GM10266 (cell line): ENCODE measurements at regions not wholly inside any gene's neighbourhood (a gene's known extent, or its start where the extent isn't known, plus 50 kb on each side); places are given as distances from the start of the nearest gene placed in this dataset.

Source experiments
- DNase-seq: peaks from one replicate; pipeline ENCODE4 v3.0.0; 2012; ENCODE audit errors: extremely low spot score
- TF ChIP-seq, protein P1 (sequence below): IDR thresholded peaks from 2 replicates; pipeline ENCODE4 v1.5.1; 2012; ENCODE audit warnings: mild to moderate bottlenecking, low read depth; ENCODE audit not compliant: control insufficient read depth, insufficient read depth; ENCODE audit errors: missing control alignments

DNA sequence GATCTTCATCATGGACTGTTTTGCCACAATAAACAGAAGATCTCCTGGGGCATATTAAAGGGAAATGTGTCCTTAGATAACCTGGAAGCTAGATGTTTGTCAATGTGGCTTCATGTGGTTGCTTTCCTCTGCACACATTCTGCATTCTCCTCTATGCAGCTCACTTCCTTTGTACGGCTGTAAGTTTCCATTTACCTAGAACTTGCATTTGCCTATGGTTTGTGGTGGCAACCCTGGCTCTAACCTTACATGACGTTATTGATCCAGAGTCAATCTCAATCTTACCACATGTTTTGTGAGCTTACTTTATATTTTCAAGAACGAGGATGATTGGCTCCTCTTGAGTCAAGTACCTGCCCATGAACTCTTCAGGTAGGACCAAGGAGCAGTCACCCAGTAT, 863.1 kb downstream of the MAFB start:
- DNase-seq = peak; percentile 17

DNA sequence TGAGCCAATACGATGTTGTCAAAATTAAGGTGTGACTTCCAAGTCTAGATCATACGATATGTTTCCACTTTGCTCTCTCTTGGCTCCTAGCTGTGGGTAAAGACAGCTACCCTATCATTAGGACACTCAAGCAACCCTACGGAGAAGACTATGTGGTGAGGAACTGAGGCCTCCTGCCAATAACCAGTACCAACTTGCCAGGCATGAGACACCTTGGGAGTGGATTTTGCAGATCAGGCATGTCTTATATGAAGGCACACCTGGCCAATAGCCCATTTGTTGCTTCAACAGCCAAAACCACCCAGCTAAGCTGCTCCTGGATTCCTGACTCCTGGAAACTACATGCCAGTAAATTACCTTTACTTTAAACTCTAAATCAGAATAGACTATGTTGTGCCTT, 863.4 kb downstream of the DHX35 start:
- TF ChIP-seq, protein P1, sequence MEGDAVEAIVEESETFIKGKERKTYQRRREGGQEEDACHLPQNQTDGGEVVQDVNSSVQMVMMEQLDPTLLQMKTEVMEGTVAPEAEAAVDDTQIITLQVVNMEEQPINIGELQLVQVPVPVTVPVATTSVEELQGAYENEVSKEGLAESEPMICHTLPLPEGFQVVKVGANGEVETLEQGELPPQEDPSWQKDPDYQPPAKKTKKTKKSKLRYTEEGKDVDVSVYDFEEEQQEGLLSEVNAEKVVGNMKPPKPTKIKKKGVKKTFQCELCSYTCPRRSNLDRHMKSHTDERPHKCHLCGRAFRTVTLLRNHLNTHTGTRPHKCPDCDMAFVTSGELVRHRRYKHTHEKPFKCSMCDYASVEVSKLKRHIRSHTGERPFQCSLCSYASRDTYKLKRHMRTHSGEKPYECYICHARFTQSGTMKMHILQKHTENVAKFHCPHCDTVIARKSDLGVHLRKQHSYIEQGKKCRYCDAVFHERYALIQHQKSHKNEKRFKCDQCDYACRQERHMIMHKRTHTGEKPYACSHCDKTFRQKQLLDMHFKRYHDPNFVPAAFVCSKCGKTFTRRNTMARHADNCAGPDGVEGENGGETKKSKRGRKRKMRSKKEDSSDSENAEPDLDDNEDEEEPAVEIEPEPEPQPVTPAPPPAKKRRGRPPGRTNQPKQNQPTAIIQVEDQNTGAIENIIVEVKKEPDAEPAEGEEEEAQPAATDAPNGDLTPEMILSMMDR = no peak

More for the DNA sequence above, 863.1 kb downstream of the MAFB start:
- TF ChIP-seq, protein P1 = no peak

DNA sequence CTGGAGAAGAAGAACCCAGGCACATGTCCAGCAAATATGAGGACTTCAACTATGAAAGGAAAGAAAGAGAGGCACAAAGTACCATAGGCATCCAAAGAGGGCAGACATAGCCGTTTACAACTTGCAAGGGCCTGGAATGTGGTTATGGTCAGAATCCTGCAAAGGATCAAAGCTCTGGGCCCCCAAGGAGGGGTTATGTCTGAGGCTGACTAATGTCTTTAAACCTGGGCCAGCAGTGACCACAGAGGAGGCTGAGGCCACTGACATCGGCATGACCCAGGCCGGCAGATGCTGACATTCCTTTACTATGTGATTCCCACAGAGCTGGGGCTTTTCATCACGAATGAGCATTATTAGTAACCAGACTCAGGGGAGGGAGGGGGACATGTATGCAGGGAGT, 861.1 kb downstream of the DHX35 start:
- DNase-seq = no peak
- TF ChIP-seq, protein P1 = no peak

More for the DNA sequence above, 863.4 kb downstream of the DHX35 start:
- no peak for DNase-seq

- TF ChIP-seq, protein P1 = no peak
- no peak for DNase-seq
Observed at GRCh38 chr20:39822667-39823066, 860.5 kb downstream of the DHX35 start.

GRCh38 chr20:39813190-39813829, 851.2 kb downstream of the DHX35 start:
- TF ChIP-seq, protein P1 = no peak
- peak; percentile 14 for DNase-seq

GRCh38 chr20:39812116-39812515, 850.0 kb downstream of the DHX35 start:
- TF ChIP-seq, protein P1 = no peak
- no peak for DNase-seq

GRCh38 chr20:39810309-39810708, 848.2 kb downstream of the DHX35 start:
- TF ChIP-seq, protein P1 = no peak
- no peak for DNase-seq
